GM19395 (cell line): ENCODE measurements at regions not wholly inside any gene's neighbourhood (a gene's known extent, or its start where the extent isn't known, plus 50 kb on each side); places are given as distances from the start of the nearest gene placed in this dataset.

ENCODE experiments used
- ATAC-seq: cut with Tn5 transposase; IDR thresholded peaks from one replicate; pipeline ENCODE4 v1.9.1; 2021; ENCODE audit warnings: mild to moderate bottlenecking, moderate library complexity; ENCODE audit not compliant: unreplicated experiment

DNA sequence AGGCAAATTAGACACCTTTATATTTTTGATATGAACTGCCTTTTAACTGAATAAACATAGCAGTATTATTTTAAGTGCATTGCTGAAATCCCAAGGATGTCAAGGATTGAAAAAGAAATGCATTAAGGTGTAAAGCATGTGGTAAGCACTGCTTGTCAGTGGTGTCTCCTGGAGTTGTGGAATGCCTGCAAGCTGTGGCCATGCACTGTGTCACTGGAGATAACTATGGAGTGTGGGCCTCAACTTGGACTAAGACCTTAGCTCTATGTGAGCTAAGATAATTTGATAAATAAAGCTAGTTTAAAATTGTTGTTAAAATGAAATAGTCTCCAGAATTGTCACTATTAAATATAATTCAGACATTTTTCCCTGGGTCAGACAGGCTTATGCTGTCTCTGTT, 156.6 kb upstream of the OPRM1 start:
- no peak for ATAC-seq

- ATAC-seq = no peak
Observed at GRCh38 chr6:153873541-153873940, 165.5 kb upstream of the OPRM1 start.

- no peak for ATAC-seq
Observed at GRCh38 chr6:153872946-153873345, 166.1 kb upstream of the OPRM1 start.

DNA sequence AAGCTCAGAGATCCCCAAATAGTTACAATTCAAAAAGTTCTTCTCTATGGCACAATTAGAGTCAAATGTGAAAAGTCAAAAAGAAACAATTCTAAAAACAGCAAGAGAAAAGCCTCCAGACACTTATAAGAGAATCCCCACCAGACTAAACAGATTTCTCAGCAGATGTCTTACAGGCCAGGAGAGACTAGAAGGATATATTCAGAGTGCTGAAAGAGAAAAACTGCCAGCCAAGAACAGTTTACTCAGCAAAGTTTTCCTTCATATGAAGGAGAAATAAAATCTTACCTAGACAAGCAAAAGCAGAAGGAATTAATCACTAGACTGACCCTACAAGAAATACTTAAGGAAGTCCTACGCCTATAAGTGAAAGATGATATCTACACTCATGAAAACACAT, 176.1 kb upstream of the OPRM1 start:
- ATAC-seq = no peak

DNA sequence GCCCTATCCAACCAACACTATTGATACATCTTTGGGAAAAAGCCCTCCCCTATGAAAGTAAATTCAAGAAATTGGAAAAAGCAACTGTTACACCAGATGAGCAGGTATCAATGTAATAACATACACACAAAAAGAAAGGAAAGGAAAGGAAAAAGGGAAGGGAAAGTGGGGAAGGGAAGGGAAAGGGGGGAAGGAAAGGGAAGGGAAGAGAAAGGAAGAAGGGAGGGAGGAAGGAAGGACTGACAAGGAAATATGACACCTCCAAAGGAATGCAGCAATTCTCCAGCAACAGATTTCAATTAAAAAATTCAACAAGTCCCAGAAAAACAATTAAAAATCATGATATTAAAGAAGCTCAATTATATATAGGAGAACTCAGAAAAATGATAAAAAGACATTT, 176.9 kb upstream of the OPRM1 start:
- no peak for ATAC-seq

DNA sequence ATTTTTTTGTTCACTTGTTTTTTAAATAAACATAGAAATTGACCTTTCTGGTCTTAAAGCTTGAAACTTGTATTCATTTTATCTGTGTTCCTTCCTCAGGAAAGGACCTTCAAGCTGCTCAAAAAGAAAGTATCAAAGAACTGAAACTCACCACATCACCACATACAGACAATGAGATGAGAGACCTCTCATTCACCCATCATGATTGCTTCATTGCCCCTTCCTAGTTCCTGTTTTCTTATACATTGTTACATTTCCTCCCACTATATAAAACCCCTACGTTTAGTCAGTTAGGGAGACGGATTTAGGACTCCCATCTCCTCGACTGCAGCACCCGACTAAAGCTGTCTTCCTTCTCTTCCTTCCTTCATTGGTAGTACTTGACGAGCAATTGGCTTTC, 180.5 kb upstream of the OPRM1 start:
- no peak for ATAC-seq

- ATAC-seq = no peak
Observed at GRCh38 chr6:153856929-153857376, 182.1 kb upstream of the OPRM1 start.

DNA sequence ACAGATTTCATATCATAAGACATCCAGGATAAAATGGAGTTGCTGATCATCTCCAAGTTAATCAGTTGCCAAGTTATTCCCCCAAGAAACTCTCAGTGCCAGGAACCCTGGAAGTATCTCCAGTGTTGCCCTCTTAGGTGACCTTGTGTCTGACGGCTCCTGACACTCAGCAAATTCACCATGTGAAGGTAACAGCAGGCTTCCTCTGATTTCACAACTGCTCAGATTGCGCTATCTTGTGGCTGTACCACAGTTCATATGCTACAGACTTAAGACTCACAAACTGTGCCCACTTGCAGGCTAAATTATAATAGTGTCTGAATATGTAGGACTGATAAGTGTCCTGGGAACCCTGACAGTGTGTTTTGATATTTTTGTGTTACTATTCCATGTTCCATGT, 186.6 kb upstream of the OPRM1 start:
- no peak for ATAC-seq

GRCh38 chr6:153852034-153852433, 187.0 kb upstream of the OPRM1 start:
- no peak for ATAC-seq

GRCh38 chr6:153849072-153849779, 189.8 kb upstream of the OPRM1 start:
- no peak for ATAC-seq

- ATAC-seq = no peak
Observed at GRCh38 chr6:153843420-153843819, 195.6 kb upstream of the OPRM1 start.

- ATAC-seq = no peak
Observed at GRCh38 chr6:153842491-153842890, 196.5 kb upstream of the OPRM1 start.

DNA sequence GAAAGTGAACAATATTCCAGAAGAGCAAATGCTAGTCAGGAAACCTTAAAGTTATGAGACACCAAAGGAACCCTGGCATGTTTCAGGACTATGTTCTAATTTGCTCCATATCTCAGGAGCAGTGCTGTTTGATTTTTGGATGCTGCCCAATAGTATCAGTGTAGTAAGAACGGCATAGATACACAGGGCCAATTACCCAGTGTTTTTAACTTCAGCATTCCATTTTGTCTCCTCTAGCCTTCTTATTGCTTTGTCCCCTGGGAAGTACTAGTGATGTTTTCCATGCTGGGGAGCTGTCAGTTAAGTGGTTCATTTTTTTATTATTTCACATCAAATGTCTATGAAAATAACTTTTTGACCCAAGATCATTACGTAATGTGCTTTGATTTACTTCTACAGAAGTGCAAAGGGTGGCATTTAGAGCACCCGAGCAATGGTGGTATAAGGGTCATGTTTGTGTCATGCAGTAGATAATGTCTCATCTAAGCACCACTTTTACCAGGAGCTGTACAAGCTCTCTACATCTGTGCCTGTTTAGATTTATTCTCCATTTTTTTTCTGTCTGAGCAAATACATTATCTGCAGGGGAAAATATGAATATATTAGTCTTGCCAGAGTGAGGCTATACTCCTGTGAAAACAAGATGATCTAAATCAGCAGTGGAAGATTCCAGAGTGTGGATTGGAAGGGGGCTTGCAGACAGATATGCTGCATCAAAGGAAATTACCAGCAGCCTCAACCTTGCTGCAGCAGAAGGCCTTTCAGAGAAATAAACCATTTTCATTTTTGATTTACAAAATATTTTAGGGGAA, 198.8 kb upstream of the OPRM1 start:
- ATAC-seq = no peak

- no peak for ATAC-seq
Observed at GRCh38 chr6:153832543-153832942, 206.5 kb upstream of the OPRM1 start.

- ATAC-seq = no peak
Observed at GRCh38 chr6:153831350-153832078, 207.5 kb upstream of the OPRM1 start.

DNA sequence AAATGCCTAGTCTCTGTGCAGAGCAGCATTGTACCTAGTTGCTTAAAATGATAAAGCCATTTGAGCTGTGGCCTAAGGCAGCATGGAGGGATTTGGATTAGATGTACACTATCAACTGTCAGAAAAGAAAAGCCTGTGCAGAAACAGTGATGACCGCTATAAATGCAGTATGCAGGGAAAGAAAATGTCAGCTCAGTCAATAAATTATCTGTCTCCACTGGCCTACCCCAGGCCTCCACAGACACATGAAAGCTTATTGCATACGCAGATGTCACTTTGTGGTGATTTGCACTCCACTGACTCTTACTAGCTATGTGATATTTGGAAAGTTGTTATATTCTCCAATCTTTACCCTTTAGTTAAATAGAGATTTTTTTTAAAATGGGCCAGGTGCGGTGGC, 221.9 kb upstream of the OPRM1 start:
- ATAC-seq = no peak

- ATAC-seq = no peak
Observed at GRCh38 chr6:153816366-153816765, 222.7 kb upstream of the OPRM1 start.

GRCh38 chr6:153814136-153814535, 224.9 kb upstream of the OPRM1 start:
- no peak for ATAC-seq

- no peak for ATAC-seq
Observed at GRCh38 chr6:153804755-153805330, 234.2 kb upstream of the OPRM1 start.

DNA sequence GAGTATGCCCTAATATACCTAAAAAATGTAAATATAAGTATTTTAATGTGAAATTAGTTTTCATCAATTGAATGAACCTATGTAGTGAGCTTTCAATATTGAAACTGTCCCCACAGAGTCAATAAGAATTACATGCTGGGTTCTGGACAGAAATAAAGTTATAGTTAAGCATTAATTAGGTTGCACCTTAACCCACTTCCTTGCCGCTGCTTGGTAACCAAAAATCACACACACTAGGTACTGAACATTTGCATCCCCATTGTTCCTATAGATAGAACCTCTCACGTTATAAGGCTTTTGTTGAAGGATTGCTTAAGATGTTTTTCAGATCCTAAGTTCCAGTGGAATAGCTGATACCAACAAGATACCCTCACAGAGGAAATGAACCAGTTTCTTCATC, 237.1 kb upstream of the OPRM1 start:
- no peak for ATAC-seq

DNA sequence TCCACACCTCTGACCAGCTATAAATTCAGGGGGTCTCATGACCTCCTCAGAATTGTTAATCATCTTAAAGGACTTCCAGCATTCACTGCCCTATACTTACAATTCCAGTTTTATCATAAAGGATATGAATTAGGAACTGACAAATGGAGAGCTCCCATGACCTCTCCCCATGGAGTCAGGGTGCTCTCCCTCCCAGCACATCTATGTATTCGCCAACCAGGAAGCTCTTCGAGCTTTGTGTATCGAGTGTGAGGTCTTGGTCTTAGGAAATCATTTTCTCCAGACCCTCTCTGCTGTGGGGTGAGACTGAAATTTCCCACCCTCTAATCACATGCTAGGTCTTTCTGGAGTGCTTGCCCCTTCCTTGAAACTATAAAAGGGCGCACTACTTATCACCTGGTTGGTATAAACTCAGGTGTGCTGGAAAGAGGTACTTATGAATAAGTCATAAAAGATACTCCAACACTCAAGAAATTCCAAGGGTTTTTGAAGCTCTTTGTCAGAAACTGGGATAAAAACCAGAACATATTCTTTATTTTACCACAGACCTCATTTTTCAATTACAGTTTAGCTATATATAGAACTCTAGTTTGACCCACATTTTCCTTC, 238.4 kb upstream of the OPRM1 start:
- ATAC-seq = no peak
